GM18520 (cell line): ENCODE measurements at regions not wholly inside any gene's neighbourhood (a gene's known extent, or its start where the extent isn't known, plus 50 kb on each side); places are given as distances from the start of the nearest gene placed in this dataset.
"Not testable (repeated sequence)": the region's sequence is repeated elsewhere in the genome, so short reads cannot be mapped to it uniquely, and the experiment has no call there.

Experiments
- ATAC-seq: cut with Tn5 transposase; IDR thresholded peaks from one replicate; pipeline ENCODE4 v1.9.1; 2021; ENCODE audit not compliant: unreplicated experiment

GRCh38 chr5:87132696-87133095 is 135.0 kb upstream of the RASA1 start:
- ATAC-seq, result no peak

- ATAC-seq, result not testable (repeated sequence)
Observed at GRCh38 chr5:87134513-87134912, 133.2 kb upstream of the RASA1 start.

- no peak for ATAC-seq
Observed at GRCh38 chr5:87136096-87136495, 131.6 kb upstream of the RASA1 start.

- no peak for ATAC-seq
Observed at GRCh38 chr5:87136733-87137132, 130.9 kb upstream of the RASA1 start.

- no peak for ATAC-seq
Observed at GRCh38 chr5:87137283-87137682, 130.4 kb upstream of the RASA1 start.

- no peak for ATAC-seq
Observed at GRCh38 chr5:87138091-87138805, 129.4 kb upstream of the RASA1 start.

GRCh38 chr5:87139795-87140194 is 127.9 kb upstream of the RASA1 start:
- no peak for ATAC-seq

DNA sequence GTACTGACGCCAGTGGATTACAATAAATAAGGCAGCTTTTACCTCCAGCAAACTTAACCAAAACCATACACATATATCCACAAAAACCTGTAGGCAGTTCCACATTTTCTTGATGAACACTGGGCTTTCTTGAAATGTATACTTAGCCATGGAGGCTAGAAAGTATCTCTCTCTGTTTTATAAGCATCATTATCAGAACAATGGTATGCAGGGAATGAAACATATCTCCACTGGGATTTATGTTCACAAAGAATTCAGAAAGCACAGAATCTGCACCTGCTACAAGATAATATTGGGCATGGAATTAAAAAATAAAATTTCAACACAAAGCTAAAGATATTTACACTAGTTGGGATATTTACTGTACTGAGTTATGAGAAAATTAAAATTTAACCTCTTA is 126.1 kb upstream of the RASA1 start:
- ATAC-seq, result no peak

DNA sequence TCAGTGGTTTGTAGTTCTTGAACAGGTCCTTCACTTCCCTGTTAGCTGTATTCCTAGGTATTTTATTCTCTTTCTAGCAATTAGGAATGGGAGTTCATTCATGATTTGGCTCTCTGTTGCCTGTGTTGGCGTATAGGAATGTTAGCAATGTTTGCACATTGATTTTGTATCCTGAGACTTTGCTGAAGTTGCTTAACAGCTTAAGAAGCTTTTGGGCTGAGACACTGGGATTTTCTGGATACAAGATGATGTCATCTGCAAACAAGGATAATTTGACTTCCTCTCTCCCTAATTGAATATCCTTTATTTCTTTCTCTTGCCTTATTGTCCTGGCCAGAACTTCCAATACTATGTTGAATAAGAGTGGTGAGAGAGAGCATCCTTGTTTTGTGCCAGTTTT is 121.8 kb upstream of the RASA1 start:
- not testable (repeated sequence) for ATAC-seq

DNA sequence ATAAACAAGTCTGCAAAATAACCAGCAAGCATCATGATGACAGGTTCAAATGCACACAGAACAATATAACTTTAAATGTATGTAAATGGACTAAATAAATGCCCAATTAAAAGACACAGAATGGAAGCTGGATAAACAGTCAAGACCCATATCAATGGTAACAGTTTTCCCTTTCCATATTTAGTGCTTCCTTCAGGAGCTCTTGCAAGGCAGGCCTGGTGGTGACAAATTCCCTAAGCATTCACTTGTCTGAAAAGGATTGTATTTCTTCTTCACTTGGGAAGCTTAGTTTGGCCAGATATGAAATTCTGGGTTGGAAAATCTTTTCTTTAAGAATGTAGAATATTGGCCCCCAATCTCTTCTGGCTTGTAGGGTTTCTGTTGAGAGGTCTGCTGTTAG is 120.2 kb upstream of the RASA1 start:
- ATAC-seq, result no peak

DNA sequence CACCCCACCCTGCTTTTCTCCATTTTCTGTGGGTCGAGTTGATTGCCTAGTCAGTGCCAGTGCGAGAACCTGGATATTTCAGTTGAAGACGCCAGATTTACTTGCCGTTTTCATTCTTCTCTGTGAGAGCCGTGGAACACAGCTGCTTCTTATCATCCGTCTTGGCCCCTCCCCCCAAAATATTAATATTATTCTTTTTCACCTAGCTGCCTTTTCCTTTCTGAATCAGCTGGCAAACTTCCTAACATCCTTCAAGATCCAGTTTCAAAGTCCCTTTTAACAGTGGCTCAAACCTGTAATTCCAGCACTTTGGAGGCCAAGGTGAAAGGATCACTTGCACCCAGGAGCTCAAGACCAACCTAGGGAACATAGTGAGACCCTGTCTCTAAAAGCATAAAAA is 117.1 kb upstream of the RASA1 start:
- ATAC-seq, result no peak

DNA sequence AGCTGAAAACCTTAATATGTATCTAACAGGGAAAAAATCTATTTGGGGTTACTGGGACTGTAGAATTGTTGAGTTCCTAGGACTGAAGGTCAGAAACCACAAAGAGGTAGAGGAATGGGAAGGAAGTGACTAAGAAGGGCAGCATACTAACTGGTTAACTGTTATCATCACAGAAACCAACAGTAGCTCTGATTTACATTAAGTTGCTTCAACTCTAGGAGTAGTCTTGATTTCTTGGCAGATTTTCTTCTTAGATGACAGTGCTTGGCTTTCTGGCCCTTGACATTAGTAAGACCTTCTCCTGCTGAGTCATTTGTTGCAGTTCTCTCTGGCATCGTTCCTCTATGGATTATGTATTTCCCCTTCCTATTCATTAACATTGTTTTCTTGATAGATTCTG is 116.1 kb upstream of the RASA1 start:
- ATAC-seq, result no peak

GRCh38 chr5:87152886-87153285 is 114.8 kb upstream of the RASA1 start:
- no peak for ATAC-seq

DNA sequence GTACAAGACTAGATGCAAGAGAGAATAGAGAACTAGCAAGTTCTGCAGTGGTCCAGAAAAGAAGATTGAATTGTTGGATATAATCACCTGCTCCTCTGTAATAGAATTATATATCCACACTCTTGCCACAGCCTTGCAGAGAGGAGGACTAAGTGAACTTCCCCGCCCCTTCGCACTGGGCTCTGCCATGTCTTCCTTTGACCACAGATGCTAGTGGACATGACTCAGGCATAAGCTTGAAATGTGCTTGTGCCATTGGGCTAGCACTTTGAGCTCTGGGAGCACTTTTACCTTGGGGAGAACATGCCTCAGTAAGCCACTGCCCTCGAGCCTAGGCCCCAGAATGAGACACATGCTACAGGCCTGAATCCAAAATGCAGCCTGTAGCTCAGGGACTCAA is 113.5 kb upstream of the RASA1 start:
- no peak for ATAC-seq

DNA sequence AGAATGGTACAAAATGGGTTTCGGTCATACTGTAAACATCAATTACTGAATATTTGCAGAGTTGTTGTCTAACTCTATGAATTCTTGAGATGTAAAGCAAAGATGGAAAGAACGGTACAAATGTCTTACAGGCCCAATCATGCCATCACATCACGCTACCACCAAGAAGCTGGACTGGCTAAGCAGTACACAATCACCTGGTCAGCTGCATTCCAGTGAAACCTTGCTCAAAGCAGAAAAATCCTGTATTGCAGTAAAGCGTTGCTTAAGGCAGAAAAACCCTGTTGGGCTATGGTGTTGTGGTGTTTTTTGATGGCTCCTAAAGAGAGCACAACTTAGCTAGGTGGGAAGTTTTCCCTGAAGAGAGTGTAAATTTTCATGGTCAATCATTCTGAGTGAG is 112.6 kb upstream of the RASA1 start:
- no peak for ATAC-seq

GRCh38 chr5:87156631-87157030 is 111.1 kb upstream of the RASA1 start:
- no peak for ATAC-seq

DNA sequence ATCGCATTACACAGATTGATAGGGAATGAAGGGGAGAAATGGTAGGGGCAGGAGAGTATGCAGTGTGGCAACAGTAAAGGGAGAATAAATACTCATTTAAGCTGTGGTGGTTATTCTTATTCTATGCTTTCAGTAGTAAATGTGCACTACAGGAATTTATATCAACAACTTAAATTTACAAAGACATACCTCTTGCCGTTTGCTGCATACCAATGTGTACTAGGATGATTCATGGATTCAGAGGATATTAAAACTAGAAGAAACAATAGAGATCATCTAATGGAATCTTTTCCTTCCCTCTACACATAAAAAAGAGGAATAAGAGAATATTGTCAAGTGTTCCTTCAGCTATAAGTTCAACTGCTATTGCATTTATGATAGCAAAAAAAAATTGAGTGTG is 103.3 kb upstream of the RASA1 start:
- no peak for ATAC-seq

DNA sequence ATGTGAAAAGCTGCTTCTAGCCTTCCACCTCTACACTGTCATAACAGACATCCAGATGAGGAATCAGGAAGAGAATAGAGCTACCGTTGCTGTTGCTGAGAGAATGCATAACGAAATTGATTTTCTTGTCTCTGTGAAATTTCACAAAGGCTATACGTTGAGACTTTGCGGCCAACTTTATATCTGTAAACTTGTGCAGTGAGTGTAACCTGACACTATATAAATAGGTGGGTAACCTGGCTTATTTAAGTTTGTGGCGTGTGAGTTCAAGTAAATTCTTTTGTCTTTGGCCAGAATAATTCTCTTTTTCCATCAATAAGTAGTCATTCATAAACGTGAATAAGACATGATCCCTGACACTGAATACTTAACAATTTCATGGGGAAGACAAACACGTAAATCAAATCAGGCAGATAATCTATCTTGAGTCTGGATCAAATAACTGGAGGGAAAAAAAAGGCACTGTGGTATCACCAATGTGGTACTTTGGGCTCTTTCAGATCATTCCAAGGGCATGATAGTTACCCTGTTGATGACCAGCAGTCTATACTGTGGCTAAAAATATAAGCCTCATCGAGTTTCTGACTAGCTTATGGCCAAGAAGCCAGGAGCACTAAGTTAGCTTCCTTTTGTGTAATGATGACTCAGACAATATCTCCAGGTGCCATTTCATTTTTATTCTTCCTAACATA is 98.2 kb upstream of the RASA1 start:
- no peak for ATAC-seq

DNA sequence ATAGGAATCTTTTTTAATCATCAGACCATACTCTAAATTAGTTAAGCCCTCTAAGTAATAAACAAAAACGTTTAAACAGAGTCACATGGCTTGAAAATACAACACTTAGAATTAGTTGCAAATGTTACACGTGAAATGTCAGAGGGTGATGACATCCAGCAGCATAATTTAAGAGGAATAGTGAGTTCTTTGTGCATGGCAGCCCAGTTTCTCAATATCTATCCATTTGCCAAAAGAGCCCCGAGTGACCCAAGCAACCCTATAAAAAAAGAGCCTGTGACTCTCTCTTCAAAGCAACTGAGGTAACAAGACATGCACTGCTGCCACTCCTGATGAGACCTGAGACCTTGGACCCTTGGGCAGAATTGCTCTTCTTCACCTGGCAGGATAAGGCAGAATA is 96.9 kb upstream of the RASA1 start:
- no peak for ATAC-seq

DNA sequence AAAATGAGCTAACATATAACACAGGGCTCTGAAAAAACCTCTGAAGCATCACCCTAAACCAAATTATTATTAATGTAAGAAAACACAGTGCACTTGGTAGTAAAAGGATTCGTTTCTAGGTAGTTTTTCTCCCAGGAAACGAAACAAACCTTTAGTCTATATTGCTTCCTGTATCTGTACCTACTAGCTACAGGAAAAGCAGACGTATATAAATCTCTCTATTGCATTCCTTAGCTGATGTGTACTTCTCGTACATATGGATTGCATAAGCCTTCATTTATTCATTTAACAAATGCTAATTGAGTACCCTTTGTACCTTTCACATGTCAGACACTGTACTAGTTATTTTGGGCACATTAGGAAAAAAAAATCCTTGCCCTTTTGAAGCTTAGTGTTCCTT is 85.0 kb upstream of the RASA1 start:
- no peak for ATAC-seq

DNA sequence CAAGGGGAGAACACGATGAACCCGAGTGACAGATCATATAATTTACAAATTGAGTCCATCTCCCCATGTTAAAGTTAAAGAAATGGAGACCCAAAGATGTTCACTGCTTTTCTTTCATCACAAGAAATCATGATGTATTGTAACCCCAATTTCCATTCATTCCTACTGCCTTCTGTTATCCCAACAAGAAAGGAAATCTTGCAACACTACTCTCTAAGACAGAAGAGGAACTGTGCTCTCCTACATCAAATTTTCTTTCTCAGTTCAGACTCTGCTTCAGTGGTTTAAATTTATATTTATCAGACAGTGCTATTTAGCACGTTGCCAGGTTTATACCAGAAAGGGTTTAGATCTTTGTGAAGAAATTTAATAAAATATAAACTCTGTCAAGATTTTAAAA is 83.8 kb upstream of the RASA1 start:
- no peak for ATAC-seq

GRCh38 chr5:87184605-87185004 is 83.1 kb upstream of the RASA1 start:
- no peak for ATAC-seq

DNA sequence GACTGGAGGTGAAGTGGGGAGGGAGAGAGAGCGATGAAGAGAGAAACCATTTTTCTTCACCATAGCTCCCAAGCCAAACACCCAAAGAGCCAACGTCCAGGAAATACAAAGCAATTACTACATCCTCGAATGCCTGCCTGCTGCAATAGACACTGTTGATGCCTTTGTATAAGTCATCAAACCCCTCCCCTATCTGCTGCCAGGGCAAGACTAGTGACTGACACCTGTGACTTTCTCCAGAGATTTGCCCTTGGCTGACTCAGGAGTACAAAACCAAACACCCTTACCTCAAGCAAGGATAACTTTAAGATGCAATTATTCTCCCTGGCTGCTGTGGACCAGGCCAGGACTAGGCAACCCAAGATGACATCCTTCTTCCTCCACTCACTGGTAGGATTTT is 81.8 kb upstream of the RASA1 start:
- ATAC-seq, result no peak
